Epithelial cell of esophagus (primary cell): ENCODE measurements at regions not wholly inside any gene's neighbourhood (a gene's known extent, or its start where the extent isn't known, plus 50 kb on each side); places are given as distances from the start of the nearest gene placed in this dataset.

Source experiments
- DNase-seq: peaks from one replicate; pipeline ENCODE4 v3.0.0; 2010; ENCODE audit warnings: low read depth
- H3K4me3 ChIP-seq: 2 replicates; pipeline ENCODE4 v1.5.1; 2011; ENCODE audit warnings: mild to moderate bottlenecking, low read length, control low read depth
- CTCF ChIP-seq: IDR thresholded peaks from 2 replicates; pipeline ENCODE4 v1.5.1; 2011; ENCODE audit warnings: low read depth, mild to moderate bottlenecking, low read length, control low read depth, inconsistent platforms; ENCODE audit not compliant: insufficient read depth; ENCODE audit errors: missing control alignments

- no peak overlapping the region for H3K4me3 ChIP-seq
- no peak for DNase-seq
- no peak for TF ChIP-seq CTCF
These were observed 65.6 kb upstream of the CHRNA7 start for GRCh38 chr15:31964586-31965307.

- no peak overlapping the region for H3K4me3 ChIP-seq
- no peak for TF ChIP-seq CTCF
- no peak for DNase-seq
These were observed 60.3 kb upstream of the CHRNA7 start for GRCh38 chr15:31970007-31970406.

- no peak for TF ChIP-seq CTCF
- H3K4me3 ChIP-seq = no peak overlapping the region
- DNase-seq = no peak
These were observed 57.1 kb upstream of the CHRNA7 start for GRCh38 chr15:31973197-31973596.

- no peak for DNase-seq
- no peak for TF ChIP-seq CTCF
- no peak overlapping the region for H3K4me3 ChIP-seq
These were observed 56.0 kb upstream of the CHRNA7 start for GRCh38 chr15:31974154-31974794.

- TF ChIP-seq CTCF = peak; percentile 48
- no peak for DNase-seq
- H3K4me3 ChIP-seq = no peak overlapping the region
These were observed 55.2 kb upstream of the CHRNA7 start for GRCh38 chr15:31974855-31975829.

- TF ChIP-seq CTCF = peak; percentile 17
- H3K4me3 ChIP-seq = no peak overlapping the region
- no peak for DNase-seq
These were observed 54.5 kb upstream of the CHRNA7 start for GRCh38 chr15:31975830-31976229.
